Spinal cord (tissue), 9 donors: ENCODE measurements at regions not wholly inside any gene's neighbourhood (a gene's known extent, or its start where the extent isn't known, plus 50 kb on each side); places are given as distances from the start of the nearest gene placed in this dataset.

Experiments
- DNase-seq, 6 donors: peaks; one replicate each; pipeline versions ENCODE4 v3.0.0 to v3.0.0-alpha.2; 2013 to 2015; ENCODE audit warnings: low spot score in 6 of 6, low read depth in 4 of 6
- H3K27ac ChIP-seq: one replicate; pipeline ENCODE4 v1.5.1; 2013; ENCODE audit warnings: low read depth, low read length, control low read depth
- H3K27me3 ChIP-seq: one replicate; pipeline ENCODE4 v1.6.1; 2013; ENCODE audit warnings: low read length; ENCODE audit not compliant: control insufficient read depth, insufficient read depth
- H3K36me3 ChIP-seq: one replicate; pipeline ENCODE4 v1.6.1; 2013; ENCODE audit warnings: low read length; ENCODE audit not compliant: control insufficient read depth, insufficient read depth
- H3K4me1 ChIP-seq: one replicate; pipeline ENCODE4 v1.6.1; 2013; ENCODE audit warnings: low read length; ENCODE audit not compliant: control insufficient read depth, insufficient read depth
- H3K4me3 ChIP-seq: one replicate; pipeline ENCODE4 v1.5.1; 2013; ENCODE audit warnings: low read depth, low read length, control low read depth
- H3K9me3 ChIP-seq: one replicate; pipeline ENCODE4 v1.6.1; 2013; ENCODE audit warnings: low read length; ENCODE audit not compliant: control insufficient read depth, insufficient read depth
- WGBS: methylation state at CpG from one replicate; pipeline ENCODE4 v1.1.5; 2013; ENCODE audit warnings: missing lambda C conversion rate; ENCODE audit not compliant: insufficient coverage; 5-methylcytosine and 5-hydroxymethylcytosine counted together
- donor health status: healthy.

DNA sequence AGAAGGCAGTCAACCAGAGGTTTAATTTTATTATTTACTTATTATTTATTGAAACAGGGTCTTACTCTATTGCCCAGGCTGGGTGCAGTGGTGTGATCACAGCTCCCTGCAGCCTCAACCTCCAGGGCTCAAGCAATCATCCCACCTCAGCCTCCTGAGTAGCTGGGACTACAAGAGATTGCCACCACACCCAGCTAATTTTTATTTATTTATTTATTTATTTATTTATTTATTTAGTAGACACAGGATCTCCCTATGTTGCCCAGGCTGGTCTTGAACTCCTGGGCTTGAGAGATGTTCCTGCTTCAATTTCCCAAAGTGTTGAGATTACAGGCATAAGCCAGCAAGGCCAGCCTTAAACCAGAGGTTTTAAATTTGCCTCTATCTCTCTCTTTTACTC, 83.1 kb downstream of the RCN1 start:
- Histone ChIP-seq H3K9me3 (no peaks in the 10 kb centered on the region), H3K4me3 (no peak overlapping the region), H3K4me1 (peaks cover 12% of the 10 kb centered on the region), H3K27me3 (peaks cover 5% of the 10 kb centered on the region), H3K27ac (no peak overlapping the region), H3K36me3 (no peaks in the 10 kb centered on the region)
- no peak for DNase-seq

DNA sequence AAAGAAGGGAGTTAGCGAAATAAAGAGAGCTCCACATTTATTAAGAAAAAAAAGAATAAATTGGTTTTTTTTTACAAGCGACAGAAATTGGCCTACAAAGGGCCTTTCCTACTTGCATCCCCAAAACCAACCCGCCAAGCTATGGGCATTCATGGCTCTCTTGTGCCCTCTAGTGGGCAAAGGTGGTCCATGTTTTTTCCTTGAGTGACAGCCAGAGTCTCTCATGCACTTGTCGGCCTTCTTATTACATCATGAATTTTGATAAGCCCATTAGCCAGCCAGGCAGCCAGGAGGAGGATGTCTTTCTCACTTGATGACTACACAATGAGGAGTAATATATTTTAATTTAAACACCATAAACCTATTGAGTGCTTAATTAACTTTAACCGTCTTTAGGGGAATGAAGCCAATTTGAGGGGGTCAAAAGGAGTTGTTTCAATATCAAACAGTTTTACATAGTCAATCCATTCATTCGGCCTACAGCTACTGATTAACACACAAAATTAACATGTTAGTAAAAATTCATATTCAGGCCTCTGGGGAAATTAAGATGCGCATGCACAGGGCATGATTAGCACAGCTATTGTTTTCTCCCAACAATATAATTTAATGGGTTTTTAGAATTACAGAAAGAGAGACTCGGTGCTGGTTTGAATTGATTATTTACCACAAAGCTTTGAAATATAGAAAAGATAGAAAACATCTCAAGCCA, 85.5 kb downstream of the RCN1 start:
- Histone ChIP-seq H3K4me3 (no peak overlapping the region), H3K27me3 (peaks cover 3% of the 10 kb centered on the region), H3K27ac (no peak overlapping the region), H3K36me3 (no peaks in the 10 kb centered on the region), H3K4me1 (peaks cover 12% of the 10 kb centered on the region), H3K9me3 (no peaks in the 10 kb centered on the region)
- DNase-seq, result peak; percentile 85 to 98 (median 90)
- 0% methylated on average over 1 of the region's 8 CpGs for WGBS

DNA sequence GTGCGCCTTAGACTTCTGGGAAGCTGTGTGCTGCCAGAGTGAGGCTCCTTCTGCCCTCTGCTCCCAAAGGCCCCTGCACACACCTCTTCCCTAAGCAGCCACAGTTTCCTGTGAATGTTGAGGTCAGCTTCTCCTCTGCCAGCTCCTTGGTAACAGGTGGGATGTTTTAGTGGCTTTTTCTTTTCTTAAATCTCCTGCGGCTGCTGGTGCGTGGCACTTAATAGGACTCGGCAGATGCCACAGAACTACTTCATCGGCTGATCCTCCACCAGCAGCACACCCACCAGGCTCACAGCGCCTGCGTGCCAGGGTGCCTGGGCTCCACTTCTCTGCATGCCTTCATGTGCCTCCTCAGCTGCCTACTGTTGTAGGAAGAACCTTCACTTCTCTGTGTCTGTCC, 87.8 kb downstream of the RCN1 start:
- peaks cover under 1% of the 10 kb centered on the region for H3K27me3 ChIP-seq
- H3K4me3 ChIP-seq, result no peak overlapping the region
- no peak overlapping the region for H3K27ac ChIP-seq
- no peaks in the 10 kb centered on the region for H3K9me3 ChIP-seq
- H3K36me3 ChIP-seq, result no peaks in the 10 kb centered on the region
- DNase-seq, result no peak
- peaks cover 3% of the 10 kb centered on the region for H3K4me1 ChIP-seq
- WGBS, result 80% methylated on average over 7 of the region's 7 CpGs

DNA sequence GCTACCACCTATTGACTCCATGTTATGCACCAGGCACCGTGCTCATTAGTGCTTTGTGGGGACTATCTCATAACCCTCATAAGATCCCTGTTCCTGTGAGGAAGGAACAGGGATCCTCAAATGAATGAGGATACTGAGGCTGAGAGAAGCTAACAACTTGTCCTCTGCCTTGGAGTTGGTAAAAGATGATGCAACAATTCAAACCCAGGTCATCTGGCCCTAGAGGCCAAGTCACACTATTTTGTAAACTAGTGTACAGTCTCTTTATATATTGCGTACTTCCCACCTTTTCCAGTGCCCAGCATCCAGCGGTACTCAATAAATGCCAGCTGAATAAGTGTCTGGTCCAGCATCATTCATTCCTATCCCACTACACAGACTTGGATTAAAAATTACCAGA, 92.6 kb downstream of the RCN1 start:
- H3K27ac ChIP-seq, result no peak overlapping the region
- peaks cover 3% of the 10 kb centered on the region for H3K4me1 ChIP-seq
- no CpG with 5 or more reads among the region's 3 CpGs for WGBS
- H3K36me3 ChIP-seq, result no peaks in the 10 kb centered on the region
- H3K4me3 ChIP-seq, result no peak overlapping the region
- no peaks in the 10 kb centered on the region for H3K9me3 ChIP-seq
- DNase-seq, result no peak
- H3K27me3 ChIP-seq, result no peaks in the 10 kb centered on the region

DNA sequence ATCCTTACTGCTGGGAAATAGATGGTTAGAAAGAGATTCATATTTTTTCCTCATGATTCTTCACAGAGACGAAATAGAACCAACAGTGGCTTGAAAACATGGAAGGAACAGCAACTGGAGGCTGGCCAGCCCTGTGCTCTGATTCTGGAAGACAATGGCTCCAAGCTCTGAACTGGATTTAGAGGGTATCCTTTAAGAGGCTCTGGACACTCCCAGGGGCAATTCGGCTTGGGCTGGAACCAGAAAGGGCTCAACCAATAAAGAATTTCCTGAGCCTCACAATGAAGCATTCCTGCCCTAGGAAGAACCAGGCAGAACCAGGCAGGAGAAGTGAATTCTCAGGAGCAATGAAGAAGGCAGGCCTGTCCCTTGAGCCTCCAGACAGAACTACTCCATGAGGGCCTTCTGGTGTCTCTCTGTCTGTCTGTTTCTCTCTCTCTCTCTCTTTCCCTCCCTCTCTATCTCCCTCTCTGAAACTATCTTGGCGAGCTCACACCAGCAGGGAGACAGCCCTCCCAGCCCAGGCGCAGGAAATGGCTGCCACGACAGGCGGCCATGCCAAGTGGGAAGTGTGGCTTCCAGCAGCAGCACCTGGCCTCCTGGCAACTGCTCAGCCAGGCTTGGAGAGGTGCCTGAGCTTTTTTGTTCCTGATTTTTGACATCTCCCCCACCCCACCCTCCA, 93.3 kb downstream of the RCN1 start:
- H3K27me3 ChIP-seq, result no peaks in the 10 kb centered on the region
- H3K9me3 ChIP-seq, result no peaks in the 10 kb centered on the region
- DNase-seq, result peak in 2 of 6 donors; percentile 60 to 85
- 66% methylated on average over 6 of the region's 6 CpGs for WGBS
- H3K4me1 ChIP-seq, result peaks cover 3% of the 10 kb centered on the region
- H3K36me3 ChIP-seq, result no peaks in the 10 kb centered on the region
- no peak overlapping the region for H3K27ac ChIP-seq
- H3K4me3 ChIP-seq, result no peak overlapping the region

DNA sequence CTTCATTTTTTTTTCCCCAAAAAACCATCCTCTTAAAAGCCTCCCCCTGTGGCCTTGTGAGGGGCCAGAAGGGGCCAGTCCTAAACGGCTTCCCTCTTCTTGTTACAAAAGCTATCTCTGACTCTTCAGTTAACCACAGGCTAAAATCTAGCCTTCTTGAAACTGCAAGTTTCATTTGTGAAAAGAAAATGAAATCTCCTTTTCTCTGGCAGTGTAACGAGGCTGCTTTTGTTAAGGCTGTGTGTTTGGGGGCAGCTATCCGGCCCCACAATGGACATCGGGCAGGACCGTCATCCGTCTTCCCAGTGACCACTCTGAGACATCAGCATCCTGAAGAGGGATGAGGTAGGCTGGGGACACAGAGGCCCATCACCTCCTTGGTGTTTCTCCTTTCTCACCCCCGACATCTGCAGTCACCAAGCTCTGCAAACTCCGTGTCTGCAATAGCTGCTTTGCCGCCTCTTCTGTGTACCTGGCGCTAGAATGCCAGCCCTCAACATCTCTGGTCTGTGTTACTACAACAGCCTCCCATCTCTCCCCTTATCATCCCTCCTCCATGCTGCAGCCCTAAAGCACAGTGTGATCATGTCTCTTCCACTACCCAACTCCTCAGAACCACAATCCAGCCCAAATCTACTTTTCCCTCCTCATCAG, 94.0 kb downstream of the RCN1 start:
- no peaks in the 10 kb centered on the region for H3K36me3 ChIP-seq
- H3K9me3 ChIP-seq, result no peaks in the 10 kb centered on the region
- peaks cover 3% of the 10 kb centered on the region for H3K4me1 ChIP-seq
- H3K4me3 ChIP-seq, result no peak overlapping the region
- H3K27ac ChIP-seq, result no peak overlapping the region
- H3K27me3 ChIP-seq, result no peaks in the 10 kb centered on the region
- WGBS, result 81% methylated on average over 5 of the region's 10 CpGs
- no peak for DNase-seq

DNA sequence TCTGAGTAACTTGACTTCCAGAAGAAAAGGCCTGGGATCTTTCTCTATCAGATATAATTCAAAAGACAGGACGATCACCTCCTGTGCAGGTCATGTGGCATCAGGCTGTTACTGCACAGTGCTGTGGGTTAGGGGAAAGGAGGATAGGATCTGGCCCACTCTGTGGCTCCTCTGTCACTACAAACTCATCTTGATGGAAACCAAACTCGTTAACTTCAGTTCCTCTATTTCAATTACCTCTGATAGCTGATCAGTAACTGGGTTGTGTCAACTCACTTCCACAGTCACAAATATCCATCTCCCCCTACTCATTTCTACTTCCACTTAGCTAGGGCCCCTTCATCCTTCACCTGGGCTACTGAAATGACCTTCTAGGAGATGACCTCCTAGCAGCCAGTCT, 95.2 kb downstream of the RCN1 start:
- Histone ChIP-seq H3K4me3 (no peak overlapping the region), H3K36me3 (no peaks in the 10 kb centered on the region), H3K4me1 (peaks cover 3% of the 10 kb centered on the region), H3K9me3 (no peaks in the 10 kb centered on the region), H3K27ac (no peak overlapping the region), H3K27me3 (no peaks in the 10 kb centered on the region)
- DNase-seq, result no peak
- 88% methylated on average over 1 of the region's 2 CpGs for WGBS

DNA sequence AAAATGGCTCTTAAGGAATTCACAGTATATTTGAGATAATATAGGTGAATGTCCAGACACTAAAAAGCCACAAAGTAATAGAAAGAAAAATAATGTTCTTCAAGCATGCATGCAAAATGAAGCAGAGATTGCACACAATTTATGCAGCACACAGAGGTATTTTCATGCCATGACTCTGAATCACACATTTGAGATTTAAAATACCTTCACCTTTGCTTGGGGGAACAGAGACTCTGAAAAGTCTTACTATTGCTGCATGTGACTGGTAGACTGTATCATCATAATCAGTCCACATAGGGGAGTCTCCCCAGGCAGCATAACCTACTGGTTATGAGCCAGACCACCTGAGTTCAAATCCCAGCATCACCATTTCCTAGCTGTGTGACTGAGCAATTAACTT, 96.2 kb downstream of the RCN1 start:
- Histone ChIP-seq H3K36me3 (no peaks in the 10 kb centered on the region), H3K4me3 (no peak overlapping the region), H3K27ac (no peak overlapping the region), H3K9me3 (no peaks in the 10 kb centered on the region), H3K4me1 (peaks cover 3% of the 10 kb centered on the region), H3K27me3 (no peaks in the 10 kb centered on the region)
- DNase-seq, result no peak

DNA sequence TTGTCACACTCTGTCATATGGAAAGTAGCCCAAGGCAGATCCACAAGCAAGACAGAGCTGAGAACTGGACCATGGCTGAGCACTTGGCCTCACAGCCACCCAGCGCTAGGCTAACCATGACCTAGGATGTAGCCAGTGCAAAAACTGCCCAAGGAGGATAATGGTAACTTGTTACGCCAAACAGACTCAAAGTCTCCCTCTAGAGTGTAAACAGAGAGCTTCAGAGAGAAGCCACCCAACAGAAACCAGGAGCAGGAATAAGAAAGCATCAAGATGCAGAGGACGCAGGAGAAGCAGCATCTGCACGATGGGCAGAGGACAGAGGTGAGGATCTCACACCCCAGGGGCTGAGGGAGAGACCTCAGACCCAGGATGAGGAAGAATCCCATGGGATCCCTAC, 97.9 kb downstream of the RCN1 start:
- H3K27me3 ChIP-seq, result no peaks in the 10 kb centered on the region
- DNase-seq, result no peak
- peaks cover 3% of the 10 kb centered on the region for H3K4me1 ChIP-seq
- H3K36me3 ChIP-seq, result no peaks in the 10 kb centered on the region
- H3K9me3 ChIP-seq, result no peaks in the 10 kb centered on the region
- H3K27ac ChIP-seq, result no peak overlapping the region
- 94% methylated on average over 4 of the region's 4 CpGs for WGBS
- no peak overlapping the region for H3K4me3 ChIP-seq

DNA sequence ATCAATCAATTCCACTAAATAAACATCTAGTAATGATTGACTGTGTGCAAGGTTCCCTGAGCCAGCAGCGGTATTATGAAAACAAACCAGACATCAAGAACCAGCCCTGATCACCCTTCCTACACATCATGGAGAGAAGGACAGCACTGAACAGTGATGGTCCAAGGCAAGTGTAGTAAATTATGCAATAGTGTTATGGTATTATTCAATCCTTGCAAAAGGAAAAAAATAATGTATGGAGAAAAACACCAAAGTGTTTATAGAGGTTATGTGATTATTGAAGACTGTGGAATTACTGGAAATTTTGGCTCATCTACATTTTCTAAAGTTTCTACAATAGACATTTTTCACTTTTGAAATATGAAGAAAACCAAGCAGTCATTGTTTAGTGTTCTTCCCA, 105.3 kb downstream of the RCN1 start:
- no peak overlapping the region for H3K27ac ChIP-seq
- no peaks in the 10 kb centered on the region for H3K9me3 ChIP-seq
- no CpG with 5 or more reads among the region's 1 CpG for WGBS
- H3K4me3 ChIP-seq, result no peak overlapping the region
- no peaks in the 10 kb centered on the region for H3K36me3 ChIP-seq
- H3K27me3 ChIP-seq, result no peaks in the 10 kb centered on the region
- no peak for DNase-seq
- H3K4me1 ChIP-seq, result no peaks in the 10 kb centered on the region
